ENCODE measurements at regions not wholly inside any gene's neighbourhood (a gene's known extent, or its start where the extent isn't known, plus 50 kb on each side); places are given as distances from the start of the nearest gene placed in this dataset.

GRCh38 chr15:85874236-85874635, 79.5 kb upstream of the KLHL25 start:
- Mint-ChIP-seq H3K4me1 (ENCODE audit: low read depth) (no peaks in the 10 kb centered on the region), H3K9me3 (no peaks in the 10 kb centered on the region), H3K36me3 (ENCODE audit: insufficient read depth) (no peaks in the 10 kb centered on the region), H3K27me3 (ENCODE audit: low read depth) (peaks cover 24% of the 10 kb centered on the region), H3K4me3 (no peak overlapping the region)
- DNase-seq (no peak), ATAC-seq (no peak)

- no peaks in the 10 kb centered on the region for H3K9me3 Mint-ChIP-seq
- H3K4me1 Mint-ChIP-seq (ENCODE audit: low read depth): no peaks in the 10 kb centered on the region
- DNase-seq (no peak), ATAC-seq (no peak)
- no peak overlapping the region for H3K4me3 Mint-ChIP-seq
- no peaks in the 10 kb centered on the region for H3K36me3 Mint-ChIP-seq (ENCODE audit: insufficient read depth)
- peaks cover 31% of the 10 kb centered on the region for H3K27me3 Mint-ChIP-seq (ENCODE audit: low read depth)
Observed at GRCh38 chr15:85875756-85876155, 81.0 kb upstream of the KLHL25 start.

- DNase-seq (no peak), ATAC-seq (no peak)
- no peaks in the 10 kb centered on the region for H3K9me3 Mint-ChIP-seq
- no peaks in the 10 kb centered on the region for H3K36me3 Mint-ChIP-seq (ENCODE audit: insufficient read depth)
- no peaks in the 10 kb centered on the region for H3K4me1 Mint-ChIP-seq (ENCODE audit: low read depth)
- H3K27me3 Mint-ChIP-seq (ENCODE audit: low read depth): peaks cover 41% of the 10 kb centered on the region
- no peak overlapping the region for H3K4me3 Mint-ChIP-seq
Observed at GRCh38 chr15:85878828-85879225, 84.1 kb upstream of the KLHL25 start.

- no peaks in the 10 kb centered on the region for H3K4me1 Mint-ChIP-seq (ENCODE audit: low read depth)
- no peaks in the 10 kb centered on the region for H3K36me3 Mint-ChIP-seq (ENCODE audit: insufficient read depth)
- no peak overlapping the region for H3K4me3 Mint-ChIP-seq
- H3K9me3 Mint-ChIP-seq: no peaks in the 10 kb centered on the region
- H3K27me3 Mint-ChIP-seq (ENCODE audit: low read depth): peaks cover 41% of the 10 kb centered on the region
- ATAC-seq: no peak
- no peak for DNase-seq
Observed at GRCh38 chr15:85879334-85880163, 84.8 kb upstream of the KLHL25 start.

GRCh38 chr15:85880501-85881190, 85.9 kb upstream of the KLHL25 start:
- Mint-ChIP-seq H3K36me3 (ENCODE audit: insufficient read depth) (no peaks in the 10 kb centered on the region), H3K4me3 (no peak overlapping the region), H3K9me3 (no peaks in the 10 kb centered on the region), H3K4me1 (ENCODE audit: low read depth) (no peaks in the 10 kb centered on the region), H3K27me3 (ENCODE audit: low read depth) (peaks cover 37% of the 10 kb centered on the region)
- no peak for DNase-seq
- ATAC-seq: no peak

GRCh38 chr15:85886309-85886811, 91.6 kb upstream of the KLHL25 start:
- DNase-seq: no peak
- no peak for ATAC-seq
- Mint-ChIP-seq H3K9me3 (no peaks in the 10 kb centered on the region), H3K36me3 (ENCODE audit: insufficient read depth) (no peaks in the 10 kb centered on the region), H3K4me3 (no peak overlapping the region), H3K27me3 (ENCODE audit: low read depth) (peaks cover 29% of the 10 kb centered on the region), H3K4me1 (ENCODE audit: low read depth) (no peaks in the 10 kb centered on the region)

GRCh38 chr15:85889956-85890619, 95.4 kb upstream of the KLHL25 start:
- Mint-ChIP-seq H3K36me3 (ENCODE audit: insufficient read depth) (no peaks in the 10 kb centered on the region), H3K4me1 (ENCODE audit: low read depth) (no peaks in the 10 kb centered on the region), H3K4me3 (no peak overlapping the region), H3K27me3 (ENCODE audit: low read depth) (peaks cover 34% of the 10 kb centered on the region), H3K9me3 (no peaks in the 10 kb centered on the region)
- ATAC-seq (no peak), DNase-seq (no peak)

- no peak for DNase-seq
- Mint-ChIP-seq H3K4me1 (ENCODE audit: low read depth) (no peaks in the 10 kb centered on the region), H3K36me3 (ENCODE audit: insufficient read depth) (no peaks in the 10 kb centered on the region), H3K4me3 (no peak overlapping the region), H3K9me3 (no peaks in the 10 kb centered on the region), H3K27me3 (ENCODE audit: low read depth) (peaks cover 31% of the 10 kb centered on the region)
- ATAC-seq: no peak
Observed at GRCh38 chr15:85890620-85890980, 95.9 kb upstream of the KLHL25 start.

- Mint-ChIP-seq H3K4me1 (ENCODE audit: low read depth) (no peaks in the 10 kb centered on the region), H3K36me3 (ENCODE audit: insufficient read depth) (no peaks in the 10 kb centered on the region), H3K4me3 (no peak overlapping the region), H3K27me3 (ENCODE audit: low read depth) (peaks cover 29% of the 10 kb centered on the region), H3K9me3 (no peaks in the 10 kb centered on the region)
- ATAC-seq (no peak), DNase-seq (no peak)
Observed at GRCh38 chr15:85891470-85891869, 96.7 kb upstream of the KLHL25 start.

- no peaks in the 10 kb centered on the region for H3K9me3 Mint-ChIP-seq
- H3K27me3 Mint-ChIP-seq (ENCODE audit: low read depth): peaks cover 26% of the 10 kb centered on the region
- ATAC-seq (no peak), DNase-seq (no peak)
- H3K4me1 Mint-ChIP-seq (ENCODE audit: low read depth): no peaks in the 10 kb centered on the region
- H3K36me3 Mint-ChIP-seq (ENCODE audit: insufficient read depth): no peaks in the 10 kb centered on the region
- H3K4me3 Mint-ChIP-seq: no peak overlapping the region
Observed at GRCh38 chr15:85892232-85892631, 97.5 kb upstream of the KLHL25 start.

- Mint-ChIP-seq H3K4me1 (ENCODE audit: low read depth) (no peaks in the 10 kb centered on the region), H3K4me3 (no peak overlapping the region), H3K27me3 (ENCODE audit: low read depth) (peaks cover 34% of the 10 kb centered on the region), H3K9me3 (no peaks in the 10 kb centered on the region), H3K36me3 (ENCODE audit: insufficient read depth) (no peaks in the 10 kb centered on the region)
- DNase-seq (no peak), ATAC-seq (no peak)
Observed at GRCh38 chr15:85897207-85897894, 102.6 kb upstream of the KLHL25 start.

- Mint-ChIP-seq H3K27me3 (ENCODE audit: low read depth) (peaks cover 34% of the 10 kb centered on the region), H3K4me3 (no peak overlapping the region), H3K36me3 (ENCODE audit: insufficient read depth) (no peaks in the 10 kb centered on the region), H3K9me3 (no peaks in the 10 kb centered on the region), H3K4me1 (ENCODE audit: low read depth) (no peaks in the 10 kb centered on the region)
- DNase-seq (no peak), ATAC-seq (no peak)
Observed at GRCh38 chr15:85897895-85898717, 103.4 kb upstream of the KLHL25 start.

GRCh38 chr15:85899927-85900326, 105.2 kb upstream of the KLHL25 start:
- no peak for ATAC-seq
- H3K4me3 Mint-ChIP-seq: no peak overlapping the region
- H3K36me3 Mint-ChIP-seq (ENCODE audit: insufficient read depth): no peaks in the 10 kb centered on the region

More at GRCh38 chr15:85899927-85900326, 105.2 kb upstream of the KLHL25 start:
- no peak for DNase-seq
- Mint-ChIP-seq H3K27me3 (ENCODE audit: low read depth) (peaks cover 27% of the 10 kb centered on the region), H3K4me1 (ENCODE audit: low read depth) (no peaks in the 10 kb centered on the region), H3K9me3 (no peaks in the 10 kb centered on the region)
